SK-N-SH (cell line): ENCODE measurements at regions not wholly inside any gene's neighbourhood (a gene's known extent, or its start where the extent isn't known, plus 50 kb on each side); places are given as distances from the start of the nearest gene placed in this dataset.

Source experiments
- CTCF ChIA-PET: fragments of 300-600, 350-600 bp; formaldehyde crosslinking; extraction: SDS; loops from one replicate; lab custom pipeline; 2021; lab: Yijun Ruan, JAX
- POLR2A ChIA-PET: fragments of 350-600 bp; sonication (Branson Sonifier 250); formaldehyde crosslinking; extraction: SDS; loops from one replicate; lab custom pipeline; 2020; ENCODE audit warnings: antibody characterized with exemption, inconsistent platforms; lab: Yijun Ruan, JAX
- DNase-seq: peaks from one replicate; pipeline ENCODE4 v3.0.0; 2012
- H2AFZ ChIP-seq: fragments of 200-600 bp; sonication (generic); 2 replicates; pipeline ENCODE4 v1.8.1; 2016; ENCODE audit warnings: antibody characterized with exemption, mild to moderate bottlenecking, low read depth
- H3F3A ChIP-seq: fragments of 200-600 bp; sonication (generic); replicated peaks from 2 replicates; pipeline ENCODE3; 2016; ENCODE audit warnings: antibody characterized with exemption, mild to moderate bottlenecking; ENCODE audit not compliant: insufficient read depth
- H3K27ac ChIP-seq, 2 experiments: fragments of 200-500 bp in 1 of 2; fragments of 200-600 bp in 1 of 2; sonication (Bioruptor generic) in 1 of 2; sonication (generic), shearing (Covaris generic) in 1 of 2; 2 replicates each; pipeline versions ENCODE4 v1.5.1 to v1.6.1; 2014 to 2016; ENCODE audit warnings: low read depth in 2 of 2, inconsistent platforms in 1 of 2, low read length in 1 of 2, mild to moderate bottlenecking in 1 of 2, mixed read lengths in 1 of 2
- H3K27me3 ChIP-seq: fragments of 200-600 bp; sonication (generic), shearing (Covaris generic); 2 replicates; pipeline ENCODE4 v1.6.1; 2016; ENCODE audit warnings: mixed run types; ENCODE audit not compliant: insufficient read depth
- H3K36me3 ChIP-seq, 2 experiments: fragments of 200-500 bp in 1 of 2; fragments of 200-600 bp in 1 of 2; sonication (Bioruptor generic) in 1 of 2; sonication (generic) in 1 of 2; replicated peaks in 1 of 2; 2 replicates each; pipeline versions ENCODE3 to v1.5.1; 2014 to 2016; ENCODE audit warnings: low read length in 1 of 2, mild to moderate bottlenecking in 1 of 2; ENCODE audit not compliant: insufficient read depth in 2 of 2, control insufficient read depth in 1 of 2
- H3K4me1 ChIP-seq, 2 experiments: fragments of 200-500 bp in 1 of 2; fragments of 200-600 bp in 1 of 2; sonication (Bioruptor generic) in 1 of 2; sonication (generic), shearing (Covaris generic) in 1 of 2; 2 replicates each; pipeline versions ENCODE4 v1.5.1 to v1.6.1; 2014 to 2016; ENCODE audit warnings: low read depth in 1 of 2, low read length in 1 of 2, mixed run types in 1 of 2; ENCODE audit not compliant: insufficient read depth in 2 of 2, control insufficient read depth in 1 of 2
- H3K4me2 ChIP-seq: fragments of 200-600 bp; sonication (generic), shearing (Covaris generic); 2 replicates; pipeline ENCODE4 v1.6.1; 2017; ENCODE audit warnings: mixed run types
- H3K4me3 ChIP-seq, 2 experiments: fragments of 200-500 bp in 1 of 2; fragments of 200-600 bp in 1 of 2; sonication (Bioruptor generic) in 1 of 2; sonication (generic), shearing (Covaris generic) in 1 of 2; 2 replicates each; pipeline versions ENCODE4 v1.5.1 to v1.8.1; 2014 to 2016; ENCODE audit warnings: low read depth in 2 of 2, inconsistent platforms in 1 of 2, low read length in 1 of 2, mild to moderate bottlenecking in 1 of 2, mixed read lengths in 1 of 2, moderate library complexity in 1 of 2
- H3K79me2 ChIP-seq: fragments of 200-600 bp; sonication (generic); 2 replicates; pipeline ENCODE4 v1.8.1; 2017; ENCODE audit warnings: mild to moderate bottlenecking; ENCODE audit not compliant: insufficient read depth
- H3K9ac ChIP-seq: fragments of 200-600 bp; sonication (generic); 2 replicates; pipeline ENCODE4 v1.6.1; 2017; ENCODE audit warnings: mixed run types
- H3K9me2 ChIP-seq: fragments of 200-600 bp; sonication (generic); 2 replicates; pipeline ENCODE4 v1.6.1; 2017; ENCODE audit warnings: mixed run types
- H3K9me3 ChIP-seq: fragments of 200-600 bp; sonication (generic); 2 replicates; pipeline ENCODE4 v1.6.1; 2017; ENCODE audit warnings: mixed run types, mild to moderate bottlenecking, moderate library complexity
- H4K20me1 ChIP-seq: fragments of 200-600 bp; sonication (generic); 2 replicates; pipeline ENCODE4 v1.6.1; 2017; ENCODE audit warnings: mild to moderate bottlenecking, mixed run types; ENCODE audit not compliant: insufficient read depth
- FOSL2 ChIP-seq: IDR thresholded peaks from 2 replicates; pipeline ENCODE4 v1.4.0; 2012; ENCODE audit warnings: low read depth, mild to moderate bottlenecking, moderate library complexity, borderline replicate concordance
- IRF3 ChIP-seq: fragments of 150-350 bp; IDR thresholded peaks from 2 replicates; pipeline ENCODE4 v1.6.1; 2016; ENCODE audit warnings: mild to moderate bottlenecking, low read depth, low read length
- RFX5 ChIP-seq: IDR thresholded peaks from 2 replicates; pipeline ENCODE4 v1.6.1; 2012; ENCODE audit warnings: mild to moderate bottlenecking, improper control_type of control experiment, low read length
- RXRA ChIP-seq: IDR thresholded peaks from 2 replicates; pipeline ENCODE4 v1.4.0; 2012; ENCODE audit warnings: low read depth, mild to moderate bottlenecking, borderline replicate concordance
- TAF1 ChIP-seq: IDR thresholded peaks from 2 replicates; pipeline ENCODE4 v1.6.1; 2012; ENCODE audit warnings: low read depth, mild to moderate bottlenecking, low read length, moderate library complexity, borderline replicate concordance
- ZBTB33 ChIP-seq: IDR thresholded peaks from 2 replicates; pipeline ENCODE4 v1.4.0; 2012; ENCODE audit warnings: low read depth, borderline replicate concordance
- WGBS: methylation state at CpG from one replicate; pipeline ENCODE4 v1.1.6; 2017; ENCODE audit warnings: low lambda C conversion rate; 5-methylcytosine and 5-hydroxymethylcytosine counted together
- TF ChIP-seq, protein P1 (sequence below): fragments of 150-350 bp; IDR thresholded peaks from 2 replicates; pipeline ENCODE4 v1.6.1; 2017; ENCODE audit warnings: antibody characterized with exemption, low read length, low read depth, borderline replicate concordance
- TF ChIP-seq, protein P2 (sequence below): fragments of 200-600 bp; sonication (generic); IDR thresholded peaks from 2 replicates; pipeline ENCODE4 v1.6.1; 2017; ENCODE audit warnings: antibody characterized with exemption, mild to moderate bottlenecking, moderate library complexity
- TF ChIP-seq, protein P3 (sequence below): IDR thresholded peaks from 2 replicates; pipeline ENCODE4; 2012

DNA sequence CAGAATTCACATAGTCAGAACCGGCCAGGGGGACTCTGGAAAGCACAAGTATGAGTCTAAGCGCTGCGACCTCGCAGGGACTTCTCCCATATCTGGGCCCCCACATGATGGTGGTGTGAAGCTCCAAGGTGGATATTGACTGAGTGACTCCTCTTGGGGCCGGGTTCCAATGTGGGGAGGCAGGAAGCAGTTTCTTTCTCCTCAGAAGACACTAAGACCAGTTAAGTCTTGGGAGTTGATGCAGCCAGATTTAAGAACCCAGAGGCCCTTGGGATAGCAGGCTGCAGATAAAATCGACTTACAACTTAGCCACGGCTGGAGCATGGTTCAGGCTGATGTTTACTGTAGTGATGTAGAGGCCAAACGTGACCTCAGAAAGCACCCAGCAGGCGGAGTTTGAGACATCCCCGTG lies 55.4 kb upstream of the KLF13 start:
- Histone ChIP-seq H3F3A (no peaks in the 10 kb centered on the region), H3K27me3 (no peaks in the 10 kb centered on the region), H3K27ac (no peak overlapping the region), H3K9me3 (no peaks in the 10 kb centered on the region), H3K4me3 (no peak overlapping the region), H3K9me2 (no peaks in the 10 kb centered on the region), H2AFZ (no peak overlapping the region), H3K79me2 (no peaks in the 10 kb centered on the region), H4K20me1 (no peaks in the 10 kb centered on the region), H3K36me3 (no peaks in the 10 kb centered on the region), H3K4me1 (peaks cover 0 to 21% of the 10 kb centered on the region in 2 experiments; a peak in 1 of 4 replicates), H3K9ac (no peak overlapping the region), H3K4me2 (no peak overlapping the region)
- no peak for DNase-seq
- POLR2A ChIA-PET = interaction anchor here (0.6 kb wide), 1 partner anchor 368 kb away, joined by 3 read pairs; no protein-coding TSS in a partner anchor
- TF ChIP-seq, protein P1, sequence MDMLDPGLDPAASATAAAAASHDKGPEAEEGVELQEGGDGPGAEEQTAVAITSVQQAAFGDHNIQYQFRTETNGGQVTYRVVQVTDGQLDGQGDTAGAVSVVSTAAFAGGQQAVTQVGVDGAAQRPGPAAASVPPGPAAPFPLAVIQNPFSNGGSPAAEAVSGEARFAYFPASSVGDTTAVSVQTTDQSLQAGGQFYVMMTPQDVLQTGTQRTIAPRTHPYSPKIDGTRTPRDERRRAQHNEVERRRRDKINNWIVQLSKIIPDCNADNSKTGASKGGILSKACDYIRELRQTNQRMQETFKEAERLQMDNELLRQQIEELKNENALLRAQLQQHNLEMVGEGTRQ = no peak
- TF ChIP-seq, protein P2, sequence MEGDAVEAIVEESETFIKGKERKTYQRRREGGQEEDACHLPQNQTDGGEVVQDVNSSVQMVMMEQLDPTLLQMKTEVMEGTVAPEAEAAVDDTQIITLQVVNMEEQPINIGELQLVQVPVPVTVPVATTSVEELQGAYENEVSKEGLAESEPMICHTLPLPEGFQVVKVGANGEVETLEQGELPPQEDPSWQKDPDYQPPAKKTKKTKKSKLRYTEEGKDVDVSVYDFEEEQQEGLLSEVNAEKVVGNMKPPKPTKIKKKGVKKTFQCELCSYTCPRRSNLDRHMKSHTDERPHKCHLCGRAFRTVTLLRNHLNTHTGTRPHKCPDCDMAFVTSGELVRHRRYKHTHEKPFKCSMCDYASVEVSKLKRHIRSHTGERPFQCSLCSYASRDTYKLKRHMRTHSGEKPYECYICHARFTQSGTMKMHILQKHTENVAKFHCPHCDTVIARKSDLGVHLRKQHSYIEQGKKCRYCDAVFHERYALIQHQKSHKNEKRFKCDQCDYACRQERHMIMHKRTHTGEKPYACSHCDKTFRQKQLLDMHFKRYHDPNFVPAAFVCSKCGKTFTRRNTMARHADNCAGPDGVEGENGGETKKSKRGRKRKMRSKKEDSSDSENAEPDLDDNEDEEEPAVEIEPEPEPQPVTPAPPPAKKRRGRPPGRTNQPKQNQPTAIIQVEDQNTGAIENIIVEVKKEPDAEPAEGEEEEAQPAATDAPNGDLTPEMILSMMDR = no peak
- TF ChIP-seq IRF3 = no peak
- no peak for TF ChIP-seq RFX5
- no peak for TF ChIP-seq FOSL2
- no peak for TF ChIP-seq ZBTB33
- no peak for TF ChIP-seq RXRA
- TF ChIP-seq, protein P3, sequence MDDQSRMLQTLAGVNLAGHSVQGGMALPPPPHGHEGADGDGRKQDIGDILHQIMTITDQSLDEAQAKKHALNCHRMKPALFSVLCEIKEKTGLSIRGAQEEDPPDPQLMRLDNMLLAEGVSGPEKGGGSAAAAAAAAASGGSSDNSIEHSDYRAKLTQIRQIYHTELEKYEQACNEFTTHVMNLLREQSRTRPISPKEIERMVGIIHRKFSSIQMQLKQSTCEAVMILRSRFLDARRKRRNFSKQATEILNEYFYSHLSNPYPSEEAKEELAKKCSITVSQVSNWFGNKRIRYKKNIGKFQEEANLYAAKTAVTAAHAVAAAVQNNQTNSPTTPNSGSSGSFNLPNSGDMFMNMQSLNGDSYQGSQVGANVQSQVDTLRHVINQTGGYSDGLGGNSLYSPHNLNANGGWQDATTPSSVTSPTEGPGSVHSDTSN = no peak
- TF ChIP-seq TAF1 = no peak
- CTCF ChIA-PET = interaction anchor here (2.3 kb wide), 1 partner anchor 56 kb away, joined by 7 read pairs; no protein-coding TSS in a partner anchor
- WGBS = 68% methylated on average over 2 of the region's 10 CpGs
